B cell (primary cell): ENCODE measurements at regions not wholly inside any gene's neighbourhood (a gene's known extent, or its start where the extent isn't known, plus 50 kb on each side); places are given as distances from the start of the nearest gene placed in this dataset.

Experiments used
- ATAC-seq: fragments of 200-7000 bp; cut with Tn5 transposase; one replicate; pipeline ENCODE4 v1.10.0; 2021; ENCODE audit warnings: low read depth, mild to moderate bottlenecking, moderate number of reproducible peaks, moderate library complexity
- CTCF ChIA-PET: fragments of 350-600 bp; sonication (Branson Sonifier 250); formaldehyde crosslinking; loops from one replicate; lab custom pipeline; 2021; ENCODE audit warnings: antibody characterized with exemption, inconsistent platforms; lab: Charles Lee
- POLR2A ChIA-PET: fragments of 350-600 bp; sonication (Branson Sonifier 250); formaldehyde crosslinking; loops from one replicate; lab custom pipeline; 2021; ENCODE audit warnings: antibody characterized with exemption; lab: Charles Lee
- DNase-seq: peaks from one replicate; pipeline ENCODE4 v3.0.0; 2013
- H2AFZ ChIP-seq: 2 replicates; pipeline ENCODE4 v1.6.1; 2012; ENCODE audit warnings: mild to moderate bottlenecking, low read depth, low read length; ENCODE audit not compliant: insufficient read depth, poor library complexity, severe bottlenecking
- H3K27ac ChIP-seq, 2 donors: 1 replicate in 1 of 2; 2 replicates in 1 of 2; pipeline ENCODE4 v1.5.1; 2012 to 2013; ENCODE audit warnings: low read length in 2 of 2, mild to moderate bottlenecking in 2 of 2, moderate library complexity in 1 of 2
- H3K27me3 ChIP-seq, 4 experiments: fragments of 200-600 bp in 1 of 4; sonication (generic) in 1 of 4; replicated peaks in 1 of 4; 1 replicate in 2 of 4; 2 replicates in 2 of 4; pipeline versions ENCODE4 v1.6.1 to v1.7.0; 2013 to 2016; ENCODE audit warnings: low read length in 3 of 4, mild to moderate bottlenecking in 2 of 4, mixed read lengths in 1 of 4, moderate library complexity in 1 of 4; ENCODE audit not compliant: insufficient read depth in 4 of 4, control insufficient read depth in 3 of 4; ENCODE audit errors: control extremely low read depth in 1 of 4
- H3K36me3 ChIP-seq, 2 experiments: replicated peaks in 1 of 2; 1 replicate in 1 of 2; 2 replicates in 1 of 2; pipeline versions ENCODE4 v1.6.1 to v1.7.1; 2013; ENCODE audit warnings: low read length in 1 of 2; ENCODE audit not compliant: insufficient read depth in 2 of 2, control insufficient read depth in 1 of 2; ENCODE audit errors: control extremely low read depth in 1 of 2, extremely low read depth in 1 of 2
- H3K4me1 ChIP-seq, 2 donors: fragments of 200-600 bp in 1 of 2; sonication (generic) in 1 of 2; 1 replicate in 1 of 2; 2 replicates in 1 of 2; pipeline versions ENCODE4 v1.5.1 to v1.6.1; 2013 to 2017; ENCODE audit warnings: low read length in 2 of 2; ENCODE audit not compliant: control insufficient read depth in 2 of 2, insufficient read depth in 2 of 2
- H3K4me2 ChIP-seq: replicated peaks from 2 replicates; pipeline ENCODE3; 2012; ENCODE audit warnings: mild to moderate bottlenecking, low read depth, low read length; ENCODE audit not compliant: poor library complexity, severe bottlenecking
- H3K4me3 ChIP-seq, 5 experiments: fragments of 200-600 bp in 1 of 5; sonication (generic) in 1 of 5; 1 replicate in 3 of 5; 2 replicates in 2 of 5; pipeline versions ENCODE4 v1.5.1 to v1.7.0; 2011 to 2016; ENCODE audit warnings: low read length in 4 of 5, mild to moderate bottlenecking in 4 of 5, low read depth in 2 of 5, control low read depth in 1 of 5, moderate library complexity in 1 of 5; ENCODE audit not compliant: insufficient read depth in 1 of 5; ENCODE audit errors: control extremely low read depth in 1 of 5, extremely low read depth in 1 of 5
- H3K79me2 ChIP-seq: fragments of 200-600 bp; sonication (generic); one replicate; pipeline ENCODE4 v1.6.0; 2016; ENCODE audit warnings: low read length; ENCODE audit not compliant: control insufficient read depth, insufficient read depth
- H3K9ac ChIP-seq: fragments of 200-600 bp; sonication (generic); 2 replicates; pipeline ENCODE4 v1.6.1; 2017; ENCODE audit warnings: mild to moderate bottlenecking, low read length, moderate library complexity
- H3K9me3 ChIP-seq, 3 donors: one replicate each; pipeline versions ENCODE4 v1.6.1 to v1.7.1; 2013; ENCODE audit warnings: low read length in 2 of 3; ENCODE audit not compliant: control insufficient read depth in 2 of 3, insufficient read depth in 1 of 3; ENCODE audit errors: control extremely low read depth in 1 of 3
- H4K20me1 ChIP-seq: 2 replicates; pipeline ENCODE4 v1.6.0; 2012; ENCODE audit warnings: mild to moderate bottlenecking, low read length; ENCODE audit not compliant: insufficient read depth, control insufficient read depth, poor library complexity, severe bottlenecking
- H3K27ac Mint-ChIP-seq: one replicate; pipeline ENCODE4 v1.8.0; 2021; ENCODE audit warnings: mixed read lengths
- H3K27me3 Mint-ChIP-seq: one replicate; pipeline ENCODE4 v1.8.0; 2021; ENCODE audit warnings: mixed read lengths
- H3K4me1 Mint-ChIP-seq: one replicate; pipeline ENCODE4 v1.8.0; 2021; ENCODE audit warnings: mixed read lengths
- H3K4me3 Mint-ChIP-seq: one replicate; pipeline ENCODE4 v1.8.0; 2021; ENCODE audit warnings: mixed read lengths
- H3K9me3 Mint-ChIP-seq: one replicate; pipeline ENCODE4 v1.8.0; 2022; ENCODE audit warnings: mixed read lengths; ENCODE audit not compliant: insufficient read depth
- CTCF ChIP-seq: fragments of 200-600 bp; IDR thresholded peaks from one replicate; pipeline ENCODE4 v1.8.0; 2022; ENCODE audit warnings: antibody characterized with exemption, mild to moderate bottlenecking
- EZH2 ChIP-seq: IDR thresholded peaks from 2 replicates; pipeline ENCODE4 v1.6.1; 2012; ENCODE audit warnings: borderline replicate concordance, low read depth, mild to moderate bottlenecking, moderate library complexity, low read length; ENCODE audit not compliant: insufficient read depth, poor library complexity, severe bottlenecking
- WGBS: methylation state at CpG from one replicate; pipeline ENCODE4 v1.1.5; 2013; ENCODE audit warnings: missing lambda C conversion rate; ENCODE audit not compliant: insufficient coverage; 5-methylcytosine and 5-hydroxymethylcytosine counted together
- intact Hi-C: fragments of 100-400 bp; cut with micrococcal nuclease; formaldehyde crosslinking; loops from one replicate; pipeline ENCODE4 v1.10.0; 2022

DNA sequence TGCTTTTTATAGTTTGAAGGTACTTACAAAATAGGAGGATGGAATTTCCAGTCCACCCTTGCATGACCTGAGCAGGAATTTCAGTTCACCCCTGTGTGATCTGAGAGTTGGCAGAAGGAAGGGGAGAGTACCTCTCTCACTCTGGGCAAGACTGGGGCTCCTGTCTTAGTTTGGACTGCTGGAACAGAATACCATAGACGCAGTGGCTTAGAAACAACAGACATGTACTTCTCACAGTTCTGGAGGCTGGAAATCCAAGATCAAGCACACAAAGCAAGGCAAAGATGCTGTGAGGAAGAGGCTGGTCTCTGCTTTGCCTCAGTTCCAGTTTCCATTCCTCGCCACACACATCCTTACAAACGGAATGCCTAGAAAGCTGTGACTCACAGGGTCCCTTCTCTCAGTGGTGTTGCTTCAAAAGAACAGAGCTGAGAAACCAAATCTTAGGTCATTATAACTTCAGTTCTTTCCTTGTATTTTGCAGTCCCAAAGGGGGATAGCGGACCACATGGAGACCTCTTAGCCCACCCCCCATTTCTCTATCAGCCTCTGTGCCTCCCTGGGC is 108.8 kb upstream of the HAAO start:
- no peak overlapping the region for H3K9ac ChIP-seq
- H3K79me2 ChIP-seq, result no peaks in the 10 kb centered on the region
- DNase-seq, result no peak
- intact Hi-C loops, result no loop called here
- ATAC-seq, result no peak
- peaks cover 26% of the 10 kb centered on the region for H3K27me3 Mint-ChIP-seq
- no peak overlapping the region for H3K4me3 Mint-ChIP-seq
- H3K4me3 ChIP-seq, result no peak overlapping the region
- H4K20me1 ChIP-seq, result no peaks in the 10 kb centered on the region
- no peak overlapping the region for H2AFZ ChIP-seq
- no peaks in the 10 kb centered on the region for H3K9me3 ChIP-seq
- H3K4me1 Mint-ChIP-seq, result no peaks in the 10 kb centered on the region
- ChIA-PET POLR2A (no interaction called here), CTCF (interaction anchor here (0.6 kb wide), 1 partner anchor 386 kb away, joined by 3 read pairs; no protein-coding TSS in a partner anchor)
- no peaks in the 10 kb centered on the region for H3K36me3 ChIP-seq
- no peaks in the 10 kb centered on the region for H3K9me3 Mint-ChIP-seq
- peaks cover 0 to 20% (median 2%) of the 10 kb centered on the region in 4 experiments for H3K27me3 ChIP-seq
- TF ChIP-seq EZH2, result no peak
- TF ChIP-seq CTCF, result no peak
- H3K27ac ChIP-seq, result no peak overlapping the region
- H3K4me1 ChIP-seq, result no peaks in the 10 kb centered on the region
- no peak overlapping the region for H3K27ac Mint-ChIP-seq
- no peak overlapping the region for H3K4me2 ChIP-seq
- 81% methylated on average over 4 of the region's 4 CpGs for WGBS

- no peak for TF ChIP-seq EZH2
- no peak for TF ChIP-seq CTCF
- Mint-ChIP-seq H3K9me3 (no peaks in the 10 kb centered on the region), H3K27ac (no peak overlapping the region), H3K4me1 (no peaks in the 10 kb centered on the region), H3K4me3 (no peak overlapping the region), H3K27me3 (peaks cover 19% of the 10 kb centered on the region)
- Histone ChIP-seq H3K9me3 (no peaks in the 10 kb centered on the region), H3K36me3 (no peaks in the 10 kb centered on the region), H3K4me1 (no peaks in the 10 kb centered on the region), H3K27me3 (peaks cover 0 to 12% (median 0%) of the 10 kb centered on the region in 4 experiments), H2AFZ (no peak overlapping the region), H3K9ac (no peak overlapping the region), H3K27ac (no peak overlapping the region), H3K79me2 (no peaks in the 10 kb centered on the region), H3K4me2 (no peak overlapping the region), H4K20me1 (no peaks in the 10 kb centered on the region), H3K4me3 (no peak overlapping the region)
- POLR2A ChIA-PET, result no interaction called here
- ATAC-seq (no peak), DNase-seq (no peak)
- intact Hi-C loops, result no loop called here
- 68% methylated on average over 5 of the region's 5 CpGs for WGBS
- CTCF ChIA-PET, result interaction anchor here (0.6 kb wide), 1 partner anchor 386 kb away, joined by 3 read pairs; no protein-coding TSS in a partner anchor
Observed at GRCh38 chr2:42900289-42900891, 108.0 kb upstream of the HAAO start.
